Dendritic cell treated with granulocyte-macrophage colony-stimulating factor and Interleukin-4, amounts not matched to agents 40 ng/mL and 50 ng/mL, for 4 days (primary cell): ENCODE measurements at regions not wholly inside any gene's neighbourhood (a gene's known extent, or its start where the extent isn't known, plus 50 kb on each side); places are given as distances from the start of the nearest gene placed in this dataset.

Experiments
- H3K27ac Mint-ChIP-seq: one replicate; pipeline ENCODE4 v1.8.0; 2022; ENCODE audit warnings: mild to moderate bottlenecking, mixed read lengths
- H3K27me3 Mint-ChIP-seq: one replicate; pipeline ENCODE4 v1.8.0; 2022; ENCODE audit warnings: mild to moderate bottlenecking, mixed read lengths
- H3K36me3 Mint-ChIP-seq: one replicate; pipeline ENCODE4 v1.8.0; 2022; ENCODE audit warnings: low read depth, mixed read lengths
- H3K4me1 Mint-ChIP-seq: one replicate; pipeline ENCODE4 v1.8.0; 2022; ENCODE audit warnings: low read depth, mixed read lengths
- H3K4me3 Mint-ChIP-seq: one replicate; pipeline ENCODE4 v1.8.0; 2022; ENCODE audit warnings: mild to moderate bottlenecking, moderate library complexity, mixed read lengths
- H3K9me3 Mint-ChIP-seq: one replicate; pipeline ENCODE4 v1.8.0; 2022; ENCODE audit warnings: mixed read lengths
- intact Hi-C: fragments of 100-400 bp; cut with micrococcal nuclease; formaldehyde crosslinking; loops from one replicate; pipeline ENCODE4 v1.15.0; 2022

- no peak overlapping the region for H3K4me3 Mint-ChIP-seq
- no peaks in the 10 kb centered on the region for H3K9me3 Mint-ChIP-seq
- no peaks in the 10 kb centered on the region for H3K36me3 Mint-ChIP-seq
- H3K27ac Mint-ChIP-seq: peak overlapping the region; percentile 33
- H3K4me1 Mint-ChIP-seq: peaks cover 29% of the 10 kb centered on the region
- intact Hi-C loops: no loop called here
- no peaks in the 10 kb centered on the region for H3K27me3 Mint-ChIP-seq
These were observed 54.5 kb upstream of the UBE2E1 start for GRCh38 chr3:23751212-23751723.

- Mint-ChIP-seq H3K4me3 (no peak overlapping the region), H3K4me1 (peaks cover 29% of the 10 kb centered on the region), H3K27me3 (no peaks in the 10 kb centered on the region), H3K36me3 (no peaks in the 10 kb centered on the region), H3K9me3 (no peaks in the 10 kb centered on the region), H3K27ac (no peak overlapping the region)
- intact Hi-C loops: no loop called here
These were observed 53.6 kb upstream of the UBE2E1 start for GRCh38 chr3:23752126-23752525.

DNA sequence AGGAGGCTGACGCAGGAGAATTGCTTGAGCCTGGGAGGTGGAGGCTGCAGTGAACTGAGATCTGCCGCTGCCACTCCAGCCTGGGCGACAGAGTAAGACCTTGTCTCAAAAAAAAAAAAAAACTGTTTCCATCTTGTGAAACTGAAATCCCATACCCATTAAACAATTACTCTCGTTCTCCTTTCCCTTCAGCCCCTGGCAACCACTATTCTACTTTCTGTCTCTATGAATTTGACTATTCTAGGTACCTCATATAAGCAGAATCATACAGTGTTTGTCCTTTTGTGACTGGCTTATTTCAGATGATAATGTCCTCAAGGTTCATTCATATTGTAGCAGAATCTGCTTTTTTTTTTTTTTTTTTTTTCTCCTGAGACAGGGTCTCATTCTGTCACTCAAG lies 51.5 kb upstream of the UBE2E1 start:
- intact Hi-C loops: no loop called here
- Mint-ChIP-seq H3K36me3 (no peaks in the 10 kb centered on the region), H3K9me3 (no peaks in the 10 kb centered on the region), H3K27me3 (no peaks in the 10 kb centered on the region), H3K27ac (no peak overlapping the region), H3K4me1 (peaks cover 20% of the 10 kb centered on the region), H3K4me3 (no peak overlapping the region)
